ENCODE measurements at regions not wholly inside any gene's neighbourhood (a gene's known extent, or its start where the extent isn't known, plus 50 kb on each side); places are given as distances from the start of the nearest gene placed in this dataset.

- Histone ChIP-seq H3K9me3 (no peaks in the 10 kb centered on the region), H3K36me3 (no peaks in the 10 kb centered on the region), H3K27ac (no peak overlapping the region), H3K27me3 (no peaks in the 10 kb centered on the region), H3K4me1 (ENCODE audit: control insufficient read depth in 1 of 2, insufficient read depth in 1 of 2, low read depth in 1 of 2, low read length in 1 of 2) (no peaks in the 10 kb centered on the region), H3K4me3 (ENCODE audit: low read depth in 1 of 2, low read length in 1 of 2) (no peak overlapping the region)
- TF ChIP-seq, protein P1, sequence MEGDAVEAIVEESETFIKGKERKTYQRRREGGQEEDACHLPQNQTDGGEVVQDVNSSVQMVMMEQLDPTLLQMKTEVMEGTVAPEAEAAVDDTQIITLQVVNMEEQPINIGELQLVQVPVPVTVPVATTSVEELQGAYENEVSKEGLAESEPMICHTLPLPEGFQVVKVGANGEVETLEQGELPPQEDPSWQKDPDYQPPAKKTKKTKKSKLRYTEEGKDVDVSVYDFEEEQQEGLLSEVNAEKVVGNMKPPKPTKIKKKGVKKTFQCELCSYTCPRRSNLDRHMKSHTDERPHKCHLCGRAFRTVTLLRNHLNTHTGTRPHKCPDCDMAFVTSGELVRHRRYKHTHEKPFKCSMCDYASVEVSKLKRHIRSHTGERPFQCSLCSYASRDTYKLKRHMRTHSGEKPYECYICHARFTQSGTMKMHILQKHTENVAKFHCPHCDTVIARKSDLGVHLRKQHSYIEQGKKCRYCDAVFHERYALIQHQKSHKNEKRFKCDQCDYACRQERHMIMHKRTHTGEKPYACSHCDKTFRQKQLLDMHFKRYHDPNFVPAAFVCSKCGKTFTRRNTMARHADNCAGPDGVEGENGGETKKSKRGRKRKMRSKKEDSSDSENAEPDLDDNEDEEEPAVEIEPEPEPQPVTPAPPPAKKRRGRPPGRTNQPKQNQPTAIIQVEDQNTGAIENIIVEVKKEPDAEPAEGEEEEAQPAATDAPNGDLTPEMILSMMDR (IDR thresholded peaks at IDR 0.05) = no peak
Observed at GRCh38 chr20:39700528-39700927, 738.4 kb downstream of the DHX35 start.

GRCh38 chr20:39699166-39699725, 737.1 kb downstream of the DHX35 start:
- H3K27ac ChIP-seq = no peak overlapping the region
- no peaks in the 10 kb centered on the region for H3K36me3 ChIP-seq
- TF ChIP-seq, protein P1 (IDR thresholded peaks at IDR 0.05) = no peak
- H3K27me3 ChIP-seq = no peaks in the 10 kb centered on the region
- no peaks in the 10 kb centered on the region for H3K4me1 ChIP-seq (ENCODE audit: control insufficient read depth in 1 of 2, insufficient read depth in 1 of 2, low read depth in 1 of 2, low read length in 1 of 2)
- H3K4me3 ChIP-seq (ENCODE audit: low read depth in 1 of 2, low read length in 1 of 2) = no peak overlapping the region
- H3K9me3 ChIP-seq = no peaks in the 10 kb centered on the region

DNA sequence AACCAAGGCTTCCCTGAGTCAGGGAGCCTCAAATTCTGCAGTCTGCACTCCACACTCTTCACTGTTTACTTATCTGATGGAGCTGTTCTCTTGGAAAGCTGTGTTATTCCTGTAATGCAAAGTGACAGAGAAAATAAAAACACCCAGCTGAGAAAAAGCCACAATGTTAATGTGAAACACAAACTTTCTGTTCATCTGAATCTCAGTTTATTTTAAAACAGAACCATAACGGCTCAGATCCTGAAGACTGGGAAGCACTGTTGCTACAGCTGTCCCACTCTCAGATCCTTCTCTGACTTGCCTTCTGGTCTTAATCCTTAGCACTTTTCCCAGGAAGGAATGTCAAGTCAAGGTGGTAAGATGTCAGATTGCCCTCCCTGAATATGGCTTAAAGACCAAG, 736.6 kb downstream of the DHX35 start:
- Histone ChIP-seq H3K27me3 (no peaks in the 10 kb centered on the region), H3K27ac (no peak overlapping the region), H3K4me3 (ENCODE audit: low read depth in 1 of 2, low read length in 1 of 2) (no peak overlapping the region), H3K36me3 (no peaks in the 10 kb centered on the region), H3K4me1 (ENCODE audit: control insufficient read depth in 1 of 2, insufficient read depth in 1 of 2, low read depth in 1 of 2, low read length in 1 of 2) (no peaks in the 10 kb centered on the region), H3K9me3 (no peaks in the 10 kb centered on the region)
- TF ChIP-seq, protein P1 (IDR thresholded peaks at IDR 0.05) = no peak

- H3K36me3 ChIP-seq = no peaks in the 10 kb centered on the region
- no peak overlapping the region for H3K27ac ChIP-seq
- H3K27me3 ChIP-seq = no peaks in the 10 kb centered on the region
- H3K4me3 ChIP-seq (ENCODE audit: low read depth in 1 of 2, low read length in 1 of 2) = no peak overlapping the region
- no peaks in the 10 kb centered on the region for H3K4me1 ChIP-seq (ENCODE audit: control insufficient read depth in 1 of 2, insufficient read depth in 1 of 2, low read depth in 1 of 2, low read length in 1 of 2)
- H3K9me3 ChIP-seq = no peaks in the 10 kb centered on the region
- TF ChIP-seq, protein P1 (IDR thresholded peaks at IDR 0.05) = no peak
Observed at GRCh38 chr20:39691151-39691862, 729.2 kb downstream of the DHX35 start.

GRCh38 chr20:39676857-39677391, 714.8 kb downstream of the DHX35 start:
- TF ChIP-seq, protein P1 (IDR thresholded peaks at IDR 0.05) = no peak
- no peak overlapping the region for H3K27ac ChIP-seq
- no peaks in the 10 kb centered on the region for H3K27me3 ChIP-seq
- H3K4me3 ChIP-seq (ENCODE audit: low read depth in 1 of 2, low read length in 1 of 2) = no peak overlapping the region
- no peaks in the 10 kb centered on the region for H3K36me3 ChIP-seq
- no peaks in the 10 kb centered on the region for H3K9me3 ChIP-seq
- H3K4me1 ChIP-seq (ENCODE audit: control insufficient read depth in 1 of 2, insufficient read depth in 1 of 2, low read depth in 1 of 2, low read length in 1 of 2) = no peaks in the 10 kb centered on the region

Measured in neutrophil (primary cell).